Fibroblast of villous mesenchyme (primary cell): ENCODE measurements at regions not wholly inside any gene's neighbourhood (a gene's known extent, or its start where the extent isn't known, plus 50 kb on each side); places are given as distances from the start of the nearest gene placed in this dataset.
"Not testable (repeated sequence)": the region's sequence is repeated elsewhere in the genome, so short reads cannot be mapped to it uniquely, and the experiment has no call there.

ENCODE experiments used
- DNase-seq: peaks from one replicate; pipeline ENCODE4 v3.0.0-alpha.2; 2010; ENCODE audit warnings: low read depth
- H3K4me3 ChIP-seq: 2 replicates; pipeline ENCODE4 v1.5.1; 2011; ENCODE audit warnings: low read depth, mild to moderate bottlenecking, low read length
- CTCF ChIP-seq: IDR thresholded peaks from 2 replicates; pipeline ENCODE4 v1.5.1; 2012; ENCODE audit warnings: low read depth, mild to moderate bottlenecking, low read length; ENCODE audit not compliant: insufficient read depth

- DNase-seq: no peak
- no peak for TF ChIP-seq CTCF
- H3K4me3 ChIP-seq: no peak overlapping the region
These were observed 260.1 kb upstream of the CTNNB1 start for GRCh38 chr3:40939030-40939740.

GRCh38 chr3:40939741-40940130 lies 259.6 kb upstream of the CTNNB1 start:
- H3K4me3 ChIP-seq: no peak overlapping the region
- no peak for DNase-seq
- TF ChIP-seq CTCF: no peak

GRCh38 chr3:40940651-40941050 lies 258.7 kb upstream of the CTNNB1 start:
- no peak for TF ChIP-seq CTCF
- no peak overlapping the region for H3K4me3 ChIP-seq
- DNase-seq: no peak

GRCh38 chr3:40947022-40947421 lies 252.3 kb upstream of the CTNNB1 start:
- not testable (repeated sequence) for DNase-seq, H3K4me3 ChIP-seq

- not testable (repeated sequence) for DNase-seq, H3K4me3 ChIP-seq
These were observed 250.0 kb upstream of the CTNNB1 start for GRCh38 chr3:40949347-40949746.

- no peak overlapping the region for H3K4me3 ChIP-seq
- no peak for TF ChIP-seq CTCF
- DNase-seq: peak; percentile 80
These were observed 247.7 kb upstream of the CTNNB1 start for GRCh38 chr3:40951636-40952035.

GRCh38 chr3:40961104-40961857 lies 238.0 kb upstream of the CTNNB1 start:
- TF ChIP-seq CTCF: no peak
- DNase-seq: peak; percentile 44
- no peak overlapping the region for H3K4me3 ChIP-seq

- DNase-seq: peak; percentile 33
- no peak overlapping the region for H3K4me3 ChIP-seq
- no peak for TF ChIP-seq CTCF
These were observed 236.6 kb upstream of the CTNNB1 start for GRCh38 chr3:40962721-40963120.
